NT2/D1 (cell line): ENCODE measurements at regions not wholly inside any gene's neighbourhood (a gene's known extent, or its start where the extent isn't known, plus 50 kb on each side); places are given as distances from the start of the nearest gene placed in this dataset.

Source experiments
- YY1 ChIP-seq: IDR thresholded peaks from 2 replicates; pipeline ENCODE4 v1.6.1; 2011; ENCODE audit not compliant: insufficient read length, insufficient read depth
- ZNF274 ChIP-seq: IDR thresholded peaks from 2 replicates; pipeline ENCODE4 v1.6.1; 2011; ENCODE audit warnings: mild to moderate bottlenecking, low read depth, low read length

GRCh38 chrX:17295791-17296190 is 79.2 kb upstream of the NHS start:
- TF ChIP-seq ZNF274 = no peak
- TF ChIP-seq YY1 = no peak
